Fibroblast of mammary gland (primary cell): ENCODE measurements at regions not wholly inside any gene's neighbourhood (a gene's known extent, or its start where the extent isn't known, plus 50 kb on each side); places are given as distances from the start of the nearest gene placed in this dataset.

Experiments
- DNase-seq: peaks from one replicate; pipeline ENCODE4 v3.0.0-alpha.2; 2010; ENCODE audit warnings: low read depth
- H3K4me3 ChIP-seq: 2 replicates; pipeline ENCODE4 v1.5.1; 2011; ENCODE audit warnings: low read depth, mild to moderate bottlenecking, low read length, moderate library complexity; ENCODE audit not compliant: control insufficient read depth
- CTCF ChIP-seq: conservative IDR thresholded peaks from 2 replicates; pipeline ENCODE4 v1.5.1; 2011; ENCODE audit warnings: low read depth, low read length, inconsistent platforms; ENCODE audit not compliant: control insufficient read depth, insufficient read depth

GRCh38 chr13:80033951-80034350, 307.0 kb downstream of the SPRY2 start:
- no peak for TF ChIP-seq CTCF
- no peak overlapping the region for H3K4me3 ChIP-seq
- no peak for DNase-seq

- peak; percentile 67 for DNase-seq
- no peak overlapping the region for H3K4me3 ChIP-seq
- no peak for TF ChIP-seq CTCF
Observed at GRCh38 chr13:80033286-80033685, 307.6 kb downstream of the SPRY2 start.

- TF ChIP-seq CTCF: peak; percentile 25
- DNase-seq: peak; percentile 42
- no peak overlapping the region for H3K4me3 ChIP-seq
Observed at GRCh38 chr13:80030491-80030890, 310.4 kb downstream of the SPRY2 start.

GRCh38 chr13:80029170-80029569, 311.8 kb downstream of the SPRY2 start:
- no peak for TF ChIP-seq CTCF
- no peak overlapping the region for H3K4me3 ChIP-seq
- no peak for DNase-seq

- H3K4me3 ChIP-seq: no peak overlapping the region
- DNase-seq: no peak
- TF ChIP-seq CTCF: no peak
Observed at GRCh38 chr13:80022146-80022545, 318.8 kb downstream of the SPRY2 start.

- peak; percentile 55 for DNase-seq
- no peak overlapping the region for H3K4me3 ChIP-seq
- TF ChIP-seq CTCF: no peak
Observed at GRCh38 chr13:80012251-80012650, 328.7 kb downstream of the SPRY2 start.
